ENCODE measurements at regions not wholly inside any gene's neighbourhood (a gene's known extent, or its start where the extent isn't known, plus 50 kb on each side); places are given as distances from the start of the nearest gene placed in this dataset.
"Not testable (repeated sequence)": the region's sequence is repeated elsewhere in the genome, so short reads cannot be mapped to it uniquely, and the experiment has no call there.

DNA sequence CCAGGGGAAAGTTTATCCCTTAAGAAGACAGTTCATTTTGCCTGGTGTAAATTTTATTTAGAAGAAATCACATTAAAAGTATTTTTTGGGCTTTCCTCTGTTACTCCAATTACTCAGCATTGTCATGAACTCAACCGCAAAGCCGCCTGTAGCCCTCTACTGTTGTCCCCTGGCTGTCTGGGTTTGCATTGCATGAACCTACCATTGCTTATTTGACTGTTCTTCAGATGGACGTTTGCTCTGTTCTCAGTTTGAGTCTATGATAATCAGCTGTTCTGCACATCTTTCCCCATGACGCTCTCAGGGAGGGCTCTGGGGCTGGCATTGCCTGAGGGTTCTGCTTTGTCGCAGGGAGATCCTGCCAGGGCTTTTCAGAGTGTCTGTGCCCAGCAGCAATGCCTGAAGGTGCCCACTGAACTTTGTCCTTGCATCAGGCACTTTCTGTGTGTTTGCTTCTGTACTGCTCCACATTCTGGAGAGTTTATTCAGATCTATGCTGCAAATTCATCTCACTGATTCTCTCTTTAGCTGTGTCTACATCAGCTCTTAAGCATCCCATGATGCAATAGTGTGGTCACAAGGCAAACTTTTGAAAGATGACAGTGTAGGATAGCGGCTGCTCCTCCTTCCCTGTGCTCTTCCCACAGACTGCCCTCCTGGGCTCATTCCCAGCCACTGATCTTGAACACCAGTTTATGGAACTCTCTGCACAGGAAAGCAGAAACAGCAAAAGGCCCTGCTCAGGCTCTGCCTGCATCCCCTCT is 370.8 kb downstream of the TMEM121 start:
- not testable (repeated sequence) for DNase-seq

DNA sequence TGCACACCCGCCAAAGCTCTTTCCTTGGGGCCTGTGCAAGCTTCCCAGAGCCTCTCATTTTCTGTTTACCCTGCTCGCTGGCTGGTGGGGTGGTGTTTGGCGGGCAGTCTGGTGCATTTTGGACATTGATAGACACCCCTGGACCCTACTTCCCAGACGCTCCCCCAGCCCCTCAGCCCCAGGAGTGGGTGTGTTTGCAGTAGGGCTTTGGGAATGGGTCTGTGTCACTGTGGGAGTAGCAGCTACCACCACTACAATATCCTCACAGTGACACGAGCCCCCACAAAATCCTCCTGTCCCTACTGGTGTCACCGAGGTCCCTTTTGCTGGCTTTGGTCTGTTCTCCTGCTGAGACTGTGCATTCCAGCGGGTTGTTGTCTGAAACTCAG is 371.3 kb downstream of the TMEM121 start:
- DNase-seq: no peak

DNA sequence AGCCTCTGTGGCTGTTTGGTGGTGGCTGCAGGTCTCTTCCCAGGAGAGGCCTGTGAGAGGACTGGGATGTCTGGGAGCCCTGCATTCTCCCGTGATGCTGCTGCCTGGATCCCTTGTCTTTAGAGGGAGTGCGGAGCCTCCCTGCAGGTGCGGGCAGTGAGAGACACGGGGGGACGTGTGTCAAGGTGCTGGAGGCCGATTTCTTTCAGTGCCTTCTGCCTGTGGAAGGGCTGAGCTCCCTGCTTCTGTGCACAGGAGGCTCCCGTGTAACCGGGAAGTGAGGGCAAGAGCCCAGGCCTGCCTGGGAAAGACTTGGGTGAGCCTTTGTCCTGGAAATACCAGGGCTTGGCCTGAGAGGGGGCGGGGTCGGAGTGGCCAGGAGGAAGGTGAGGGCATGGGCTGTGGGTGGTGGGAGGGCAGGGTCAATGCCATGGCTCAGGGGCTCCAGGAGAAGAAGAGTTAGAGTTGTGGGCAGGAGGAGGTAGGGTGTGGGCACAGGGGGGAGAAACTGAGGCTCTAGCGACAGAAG is 372.2 kb downstream of the TMEM121 start:
- DNase-seq: no peak

- DNase-seq: no peak
These were observed 372.8 kb downstream of the TMEM121 start for GRCh38 chr14:105899071-105899641.

DNA sequence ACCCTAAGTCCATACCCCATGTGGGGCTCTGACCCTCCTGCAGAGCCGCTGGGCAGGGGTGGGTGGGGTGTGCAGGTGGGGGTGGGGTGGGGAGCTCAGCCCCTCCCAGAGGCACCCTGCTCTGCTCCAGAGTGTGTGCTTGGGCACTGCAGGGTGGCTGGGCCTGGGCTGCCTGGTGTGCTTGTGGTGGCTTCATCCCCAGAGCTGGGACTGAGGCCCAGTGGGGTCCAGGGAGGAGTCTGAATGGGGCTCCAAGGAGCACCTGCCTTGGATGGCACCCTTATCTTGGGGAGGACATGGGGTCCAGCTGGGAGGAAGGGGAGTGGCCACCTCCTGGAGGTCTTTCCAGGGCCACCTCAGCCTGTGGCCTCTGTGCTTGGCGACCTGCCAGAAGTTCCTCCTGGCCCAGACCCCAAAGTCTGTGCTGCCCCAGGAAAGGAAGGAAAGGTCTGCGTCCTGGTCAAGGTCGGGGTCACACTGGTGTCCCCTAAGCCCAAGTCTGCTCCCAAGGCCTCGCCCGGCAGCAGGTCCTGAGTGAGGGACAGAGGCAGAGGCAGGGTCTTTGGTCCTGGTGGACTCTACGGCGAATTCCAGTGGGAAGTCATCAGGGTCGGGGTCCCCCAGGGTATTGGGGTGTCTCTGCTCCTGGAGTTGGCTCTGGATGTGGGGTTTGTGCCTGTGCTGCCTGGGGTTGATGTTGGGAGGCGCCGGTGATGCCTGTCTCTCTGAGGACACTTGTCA is 373.4 kb downstream of the TMEM121 start:
- no peak for DNase-seq

DNA sequence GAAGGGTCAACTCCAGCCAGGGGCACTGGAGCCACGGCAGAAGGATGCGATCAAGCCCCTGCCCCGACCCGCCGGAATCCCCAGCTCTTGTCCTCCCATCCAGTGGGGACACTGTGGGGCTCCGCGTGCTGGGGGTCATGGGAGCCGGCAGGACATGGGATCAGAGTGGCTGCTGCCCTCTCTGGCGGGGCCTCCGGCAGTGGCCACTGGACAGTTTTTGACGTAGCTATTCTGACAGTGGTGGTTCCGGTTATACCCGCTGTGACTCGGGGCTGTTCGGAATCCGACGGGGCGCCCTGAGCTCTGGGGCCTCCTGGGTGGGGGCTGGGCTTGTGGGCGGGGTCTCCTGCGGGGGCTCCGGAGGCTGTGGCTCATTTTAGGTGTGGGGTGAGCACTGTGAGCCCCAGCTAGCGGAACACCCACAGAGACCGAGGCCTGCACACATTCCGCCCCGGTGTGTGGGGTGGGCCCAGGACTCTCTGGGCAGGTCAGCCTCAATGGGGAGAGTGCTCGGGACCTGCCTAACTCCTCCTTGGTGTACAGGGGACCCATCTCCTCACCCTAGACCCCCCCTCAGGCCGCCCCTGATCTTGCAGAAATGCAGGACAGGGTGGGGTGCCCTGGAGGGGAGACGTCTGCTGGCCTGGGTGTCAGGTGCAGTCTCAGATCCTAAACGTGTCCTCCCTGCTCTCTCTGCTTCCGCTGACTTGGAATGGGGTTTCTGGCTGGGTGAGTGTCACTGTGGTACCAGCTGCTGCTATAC is 374.2 kb downstream of the TMEM121 start:
- DNase-seq: no peak

DNA sequence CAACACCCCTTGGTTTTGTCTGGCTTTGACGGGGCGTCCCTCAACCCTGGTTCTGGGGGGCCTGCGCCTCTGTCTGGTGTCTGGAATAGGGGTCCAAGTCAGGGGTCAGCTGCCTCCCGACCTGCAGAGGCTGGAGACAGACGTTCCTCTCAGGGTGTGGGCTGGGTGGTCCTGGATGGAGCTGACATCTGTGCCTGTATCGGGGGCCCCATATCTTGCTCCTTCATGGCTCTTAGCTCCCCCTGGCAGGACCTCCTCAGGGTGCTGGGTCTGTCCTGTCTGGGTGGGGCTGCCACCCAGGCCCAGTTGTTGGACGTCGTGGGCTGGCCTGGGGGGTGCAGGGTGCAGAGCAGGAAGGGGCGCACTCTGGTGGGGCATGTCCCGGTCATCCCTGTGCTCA is 374.8 kb downstream of the TMEM121 start:
- no peak for DNase-seq

DNA sequence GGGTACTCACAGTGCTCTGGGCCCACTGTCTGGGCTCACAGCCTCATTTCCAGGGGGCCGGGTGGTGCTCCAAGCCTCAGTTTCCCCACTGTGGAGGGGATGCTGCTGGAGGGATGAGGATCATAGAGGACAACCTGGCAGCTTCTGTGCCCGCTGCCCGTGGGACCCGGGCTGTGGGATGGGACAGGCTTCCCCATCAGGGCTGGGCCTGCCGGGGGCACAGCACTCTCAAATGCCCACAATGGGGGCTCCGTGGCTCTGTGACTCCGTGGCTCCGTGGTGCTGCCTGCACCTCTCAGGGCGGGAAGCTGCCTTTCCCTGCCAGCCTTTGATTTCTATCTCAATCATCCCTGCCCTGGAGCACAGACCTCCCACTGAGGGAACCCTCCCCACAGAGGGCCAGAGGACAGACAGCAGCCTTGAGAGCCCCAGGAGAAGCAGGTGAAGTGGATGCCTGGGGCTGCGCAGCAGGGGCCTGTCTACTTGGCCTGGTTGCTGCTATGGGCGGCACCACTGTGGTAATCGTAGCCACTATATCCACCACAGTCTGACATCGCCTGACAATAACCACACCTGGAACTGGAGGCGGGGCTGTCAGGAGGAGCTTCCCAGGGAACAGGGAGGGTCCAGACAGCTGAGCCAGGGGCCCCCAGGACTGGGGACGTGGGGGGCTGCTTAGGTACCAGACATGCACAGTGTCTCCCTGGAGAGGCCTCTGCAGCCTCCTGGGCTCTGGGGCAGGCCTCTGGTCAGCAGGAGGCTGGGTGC is 375.9 kb downstream of the TMEM121 start:
- no peak for DNase-seq

DNA sequence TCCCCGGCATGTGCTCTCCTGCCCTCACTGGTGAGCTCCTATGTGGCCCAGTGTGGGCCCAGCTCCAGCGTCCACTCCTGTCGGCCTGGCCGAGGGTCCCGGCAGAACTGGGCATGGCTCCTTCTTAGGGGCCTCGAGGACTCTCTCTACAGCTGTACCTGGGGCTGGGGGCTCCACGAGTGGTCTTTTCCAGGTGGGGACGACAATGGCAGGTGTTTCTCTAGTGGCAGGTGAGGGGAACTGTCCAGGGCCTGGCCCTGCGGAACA is 376.4 kb downstream of the TMEM121 start:
- not testable (repeated sequence) for DNase-seq

- DNase-seq: no peak
These were observed 377.6 kb downstream of the TMEM121 start for GRCh38 chr14:105903971-105904370.

DNA sequence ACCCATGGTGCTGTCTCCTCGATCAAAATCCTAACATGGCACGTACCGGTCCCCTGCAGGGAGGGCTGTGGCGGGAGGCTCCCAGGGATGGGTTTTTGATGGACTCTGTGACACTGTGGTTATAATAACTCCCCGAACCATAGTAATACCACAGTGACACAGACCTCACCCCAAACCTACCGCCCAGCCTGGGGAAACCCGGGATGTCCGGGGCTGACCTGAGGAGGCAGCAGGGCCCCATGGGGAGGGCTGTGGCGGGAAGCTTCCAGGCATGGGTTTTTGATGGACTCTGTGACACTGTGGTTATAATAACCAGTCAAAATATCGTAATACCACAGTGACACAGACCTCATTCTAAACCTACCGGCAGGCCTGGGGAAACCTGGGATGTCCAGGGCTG is 378.0 kb downstream of the TMEM121 start:
- no peak for DNase-seq

GRCh38 chr14:105905456-105905855 is 379.1 kb downstream of the TMEM121 start:
- DNase-seq: no peak

DNA sequence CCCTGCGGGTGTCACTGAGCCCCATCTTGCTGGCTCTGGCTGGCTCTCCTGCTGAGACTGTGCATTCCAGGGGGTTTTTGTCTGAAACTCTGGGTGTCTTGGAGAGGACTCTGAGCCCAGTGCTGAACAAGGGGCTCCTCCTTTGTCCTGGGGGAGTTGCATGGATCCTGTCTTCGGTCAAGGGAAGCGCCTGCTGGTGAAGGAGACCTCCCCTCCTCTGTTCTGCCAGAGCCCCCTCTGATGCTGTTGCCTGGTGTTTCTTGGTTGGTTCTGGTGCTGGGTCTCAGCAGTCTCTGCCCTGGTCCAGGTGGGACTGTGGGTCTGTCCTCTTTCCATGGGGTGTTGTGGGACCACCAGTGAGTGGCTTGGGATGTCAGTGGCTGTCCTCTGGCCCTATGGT is 380.9 kb downstream of the TMEM121 start:
- DNase-seq: no peak

- no peak for DNase-seq
These were observed 381.6 kb downstream of the TMEM121 start for GRCh38 chr14:105908006-105908405.

- no peak for DNase-seq
These were observed 382.1 kb downstream of the TMEM121 start for GRCh38 chr14:105908481-105908911.

- no peak for DNase-seq
These were observed 382.9 kb downstream of the TMEM121 start for GRCh38 chr14:105909046-105909827.

- not testable (repeated sequence) for DNase-seq
These were observed 383.4 kb downstream of the TMEM121 start for GRCh38 chr14:105909828-105910120.

DNA sequence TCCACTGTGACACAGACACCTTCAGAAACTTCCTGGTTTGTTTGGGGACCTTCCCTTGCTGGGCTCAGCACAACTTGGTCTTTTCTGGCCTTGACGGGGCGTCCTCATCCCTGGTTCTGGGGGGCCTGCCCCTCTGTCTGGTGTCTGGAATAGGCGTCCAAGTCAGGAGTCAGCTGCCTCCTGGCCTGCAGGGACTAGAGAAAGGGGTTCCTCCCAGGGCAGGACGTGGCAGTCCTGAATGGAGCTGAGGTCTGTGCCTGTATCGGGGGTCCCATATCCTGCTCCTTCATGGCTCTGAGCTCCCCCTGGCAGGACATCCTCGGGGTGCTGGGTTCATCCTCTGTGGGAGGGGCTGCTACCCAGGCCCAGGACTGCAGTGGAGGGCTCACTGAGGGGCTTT is 384.0 kb downstream of the TMEM121 start:
- no peak for DNase-seq

DNA sequence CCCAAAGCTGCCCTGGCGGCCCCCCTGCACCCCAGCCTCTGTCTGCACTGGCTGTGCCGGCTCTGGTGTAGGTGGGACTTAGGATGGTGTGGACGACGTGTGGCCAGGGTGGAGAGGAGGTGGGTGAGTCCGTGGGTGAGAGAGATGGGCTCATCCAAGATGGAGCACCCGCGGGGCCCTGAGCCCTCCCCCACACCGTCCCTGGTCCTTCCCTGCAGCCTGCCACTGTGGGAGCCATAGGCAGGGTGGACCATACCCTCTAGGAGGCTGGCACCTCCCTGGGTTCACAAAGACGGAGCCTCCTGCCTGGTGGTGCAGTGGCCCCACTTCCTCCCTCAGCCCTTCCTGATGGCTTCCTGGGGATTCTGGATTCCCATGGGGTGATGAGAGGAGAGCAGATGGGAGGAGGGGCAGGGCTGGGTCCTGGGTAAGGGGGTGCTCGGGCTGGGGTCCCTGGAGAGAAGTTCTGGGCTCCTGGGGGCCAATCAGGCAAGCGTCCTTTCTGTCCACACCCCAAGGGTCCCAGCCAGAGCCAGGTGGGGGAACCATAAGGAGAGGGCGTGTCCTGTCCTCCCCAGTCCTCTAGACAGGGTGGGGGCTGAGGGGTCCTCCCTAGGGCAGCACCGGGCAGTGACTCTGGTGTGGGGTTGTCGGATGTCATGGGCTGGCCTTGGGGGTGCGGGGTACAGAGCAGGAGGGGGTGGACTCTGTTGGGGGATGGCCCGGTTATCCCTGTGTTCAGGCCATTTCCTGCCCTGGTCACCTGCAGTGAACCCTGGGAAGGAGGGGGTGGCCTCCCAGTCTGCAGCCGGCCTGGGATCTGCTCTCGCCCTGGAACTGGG is 384.8 kb downstream of the TMEM121 start:
- DNase-seq: no peak

GRCh38 chr14:105911848-105912292 is 385.5 kb downstream of the TMEM121 start:
- not testable (repeated sequence) for DNase-seq

- no peak for DNase-seq
These were observed 386.3 kb downstream of the TMEM121 start for GRCh38 chr14:105912641-105913180.
